ENCODE measurements at regions not wholly inside any gene's neighbourhood (a gene's known extent, or its start where the extent isn't known, plus 50 kb on each side); places are given as distances from the start of the nearest gene placed in this dataset.

DNA sequence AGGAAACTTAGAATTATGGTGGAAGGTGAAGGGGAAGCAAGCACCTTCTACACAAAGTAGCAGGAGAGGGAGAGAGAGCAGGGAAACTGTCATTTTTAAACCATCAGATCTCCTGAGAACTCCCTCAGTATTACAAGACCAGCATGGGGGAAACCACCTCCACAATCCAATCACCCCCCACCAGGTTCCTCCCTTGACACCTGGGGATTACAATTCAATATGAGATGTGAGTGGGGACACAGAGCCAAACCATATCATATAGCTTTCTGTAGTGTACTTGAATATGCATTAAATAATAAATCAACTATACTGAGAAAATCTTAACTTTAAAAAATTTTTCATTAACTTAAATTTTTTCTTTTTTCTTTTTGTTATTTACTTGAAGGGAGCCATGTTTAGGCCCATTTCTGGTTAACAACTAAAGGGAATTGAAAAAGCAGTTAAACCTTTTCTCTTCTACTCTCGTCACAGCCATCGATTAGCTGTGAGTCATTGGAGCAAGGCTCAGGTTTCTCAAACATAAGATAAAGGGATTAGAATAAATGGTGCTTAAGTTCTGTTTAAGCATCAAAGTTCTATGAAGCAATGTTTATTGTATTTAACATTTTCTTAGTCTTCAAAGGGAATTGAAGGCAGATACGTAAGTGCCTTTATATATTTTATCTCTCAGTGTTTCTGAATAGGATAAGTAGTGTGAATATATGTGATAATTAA, 72.2 kb upstream of the DPT start (continued):
- TF ChIP-seq ZNF275 (CRISPR knock-in tag; IDR thresholded peaks at IDR 0.05; ENCODE audit: borderline replicate concordance) (no peak), JARID2 (CRISPR knock-in tag; IDR thresholded peaks at IDR 0.05; ENCODE audit: insufficient replicate concordance) (no peak), ZMAT3 (CRISPR knock-in tag; conservative IDR thresholded peaks at IDR 0.05) (no peak), POLR2AphosphoS2 (IDR thresholded peaks at IDR 0.05; ENCODE audit: low read depth, low read length) (no peak), ATF3 (CRISPR knock-in tag; IDR thresholded peaks at IDR 0.05) (peak; percentile 95), MED13 (CRISPR knock-in tag; IDR thresholded peaks at IDR 0.05) (peak; percentile 92), CEBPG (CRISPR knock-in tag; IDR thresholded peaks at IDR 0.05) (peak; percentile 93), PRMT3 (CRISPR knock-in tag; IDR thresholded peaks at IDR 0.05; ENCODE audit: borderline replicate concordance, low read depth) (no peak), HOXA9 (CRISPR knock-in tag; IDR thresholded peaks at IDR 0.05; ENCODE audit: borderline replicate concordance) (no peak), HDAC2 (CRISPR knock-in tag; IDR thresholded peaks at IDR 0.05) (peak; percentile 89), BRD4 (CRISPR knock-in tag; IDR thresholded peaks at IDR 0.05) (no peak), ZNF598 (CRISPR knock-in tag; IDR thresholded peaks at IDR 0.05; ENCODE audit: borderline replicate concordance) (no peak), ZBTB10 (CRISPR knock-in tag; IDR thresholded peaks at IDR 0.05; ENCODE audit: borderline replicate concordance) (no peak), ONECUT2 (CRISPR knock-in tag; IDR thresholded peaks at IDR 0.05) (peak; percentile 99), NR2F2 (IDR thresholded peaks at IDR 0.05; ENCODE audit: borderline replicate concordance, low read depth) (peak; percentile 81; the same call in 1 of the 2 replicates), ZNF430 (CRISPR knock-in tag; IDR thresholded peaks at IDR 0.05) (no peak), MBD4 (IDR thresholded peaks at IDR 0.05; ENCODE audit: borderline replicate concordance, low read length) (peak; percentile 97), GPN1 (CRISPR knock-in tag; IDR thresholded peaks at IDR 0.05; ENCODE audit: borderline replicate concordance) (no peak), ZNF20 (CRISPR knock-in tag; IDR thresholded peaks at IDR 0.05) (no peak)
- TF ChIP-seq, protein P1, sequence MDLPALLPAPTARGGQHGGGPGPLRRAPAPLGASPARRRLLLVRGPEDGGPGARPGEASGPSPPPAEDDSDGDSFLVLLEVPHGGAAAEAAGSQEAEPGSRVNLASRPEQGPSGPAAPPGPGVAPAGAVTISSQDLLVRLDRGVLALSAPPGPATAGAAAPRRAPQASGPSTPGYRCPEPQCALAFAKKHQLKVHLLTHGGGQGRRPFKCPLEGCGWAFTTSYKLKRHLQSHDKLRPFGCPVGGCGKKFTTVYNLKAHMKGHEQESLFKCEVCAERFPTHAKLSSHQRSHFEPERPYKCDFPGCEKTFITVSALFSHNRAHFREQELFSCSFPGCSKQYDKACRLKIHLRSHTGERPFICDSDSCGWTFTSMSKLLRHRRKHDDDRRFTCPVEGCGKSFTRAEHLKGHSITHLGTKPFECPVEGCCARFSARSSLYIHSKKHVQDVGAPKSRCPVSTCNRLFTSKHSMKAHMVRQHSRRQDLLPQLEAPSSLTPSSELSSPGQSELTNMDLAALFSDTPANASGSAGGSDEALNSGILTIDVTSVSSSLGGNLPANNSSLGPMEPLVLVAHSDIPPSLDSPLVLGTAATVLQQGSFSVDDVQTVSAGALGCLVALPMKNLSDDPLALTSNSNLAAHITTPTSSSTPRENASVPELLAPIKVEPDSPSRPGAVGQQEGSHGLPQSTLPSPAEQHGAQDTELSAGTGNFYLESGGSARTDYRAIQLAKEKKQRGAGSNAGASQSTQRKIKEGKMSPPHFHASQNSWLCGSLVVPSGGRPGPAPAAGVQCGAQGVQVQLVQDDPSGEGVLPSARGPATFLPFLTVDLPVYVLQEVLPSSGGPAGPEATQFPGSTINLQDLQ (CRISPR knock-in tag; IDR thresholded peaks at IDR 0.05): no peak
- TF ChIP-seq, protein P2, sequence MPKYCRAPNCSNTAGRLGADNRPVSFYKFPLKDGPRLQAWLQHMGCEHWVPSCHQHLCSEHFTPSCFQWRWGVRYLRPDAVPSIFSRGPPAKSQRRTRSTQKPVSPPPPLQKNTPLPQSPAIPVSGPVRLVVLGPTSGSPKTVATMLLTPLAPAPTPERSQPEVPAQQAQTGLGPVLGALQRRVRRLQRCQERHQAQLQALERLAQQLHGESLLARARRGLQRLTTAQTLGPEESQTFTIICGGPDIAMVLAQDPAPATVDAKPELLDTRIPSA (CRISPR knock-in tag; IDR thresholded peaks at IDR 0.05; ENCODE audit: borderline replicate concordance): no peak
- TF ChIP-seq, protein P3, sequence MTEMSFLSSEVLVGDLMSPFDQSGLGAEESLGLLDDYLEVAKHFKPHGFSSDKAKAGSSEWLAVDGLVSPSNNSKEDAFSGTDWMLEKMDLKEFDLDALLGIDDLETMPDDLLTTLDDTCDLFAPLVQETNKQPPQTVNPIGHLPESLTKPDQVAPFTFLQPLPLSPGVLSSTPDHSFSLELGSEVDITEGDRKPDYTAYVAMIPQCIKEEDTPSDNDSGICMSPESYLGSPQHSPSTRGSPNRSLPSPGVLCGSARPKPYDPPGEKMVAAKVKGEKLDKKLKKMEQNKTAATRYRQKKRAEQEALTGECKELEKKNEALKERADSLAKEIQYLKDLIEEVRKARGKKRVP (CRISPR knock-in tag; IDR thresholded peaks at IDR 0.05): peak in 1 of 2 experiments; percentile 69; a peak in 1 of 4 replicates
